Upper lobe of left lung (tissue), 6 donors: ENCODE measurements at regions not wholly inside any gene's neighbourhood (a gene's known extent, or its start where the extent isn't known, plus 50 kb on each side); places are given as distances from the start of the nearest gene placed in this dataset.
A peak's percentile ranks its signal among the peaks of the same experiment; 100 is the strongest.

Source experiments
- ATAC-seq, 2 donors: fragments of 200-7000 bp; cut with Tn5 transposase; one replicate each; pipeline ENCODE4 v1.9.1; 2022; ENCODE audit warnings: mild to moderate bottlenecking in 2 of 2, moderate library complexity in 2 of 2; ENCODE audit not compliant: low FRiP score in 2 of 2
- DNase-seq, 2 donors: peaks; one replicate each; pipeline ENCODE4 v3.0.0-alpha.2; 2019 to 2020
- H3K27ac ChIP-seq, 4 donors: fragments of 200-600 bp; sonication (generic); one replicate each; pipeline ENCODE4 v1.5.1; 2016 to 2019
- H3K27me3 ChIP-seq, 4 donors: fragments of 200-600 bp; sonication (generic); one replicate each; pipeline ENCODE4 v1.5.1; 2017 to 2019
- H3K36me3 ChIP-seq, 4 donors: fragments of 200-600 bp; sonication (generic); one replicate each; pipeline ENCODE4 v1.5.1; 2016 to 2019
- H3K4me1 ChIP-seq, 4 donors: fragments of 200-600 bp; sonication (generic); one replicate each; pipeline ENCODE4 v1.5.1; 2018 to 2019
- H3K4me3 ChIP-seq, 4 donors: fragments of 200-600 bp; sonication (generic); one replicate each; pipeline ENCODE4 v1.5.1; 2017 to 2019; ENCODE audit warnings: mild to moderate bottlenecking in 2 of 4, moderate library complexity in 1 of 4
- H3K9me3 ChIP-seq, 4 donors: fragments of 200-600 bp; sonication (generic); one replicate each; pipeline ENCODE4 v1.5.1; 2018 to 2019
- CTCF ChIP-seq, 6 experiments: fragments of 450-650 bp in 4 of 6; fragments of 200-600 bp in 2 of 6; sonication (generic) in 2 of 6; IDR thresholded peaks; one replicate each; pipeline ENCODE4 v1.5.1; 2016 to 2019; ENCODE audit warnings: antibody characterized with exemption in 6 of 6
- EP300 ChIP-seq, 4 donors: sonication (generic); formaldehyde crosslinking; IDR thresholded peaks; one replicate each; pipeline ENCODE4 v1.5.1; 2017; ENCODE audit warnings: antibody characterized with exemption in 4 of 4, control low read depth in 2 of 4
- POLR2A ChIP-seq, 4 donors: fragments of 450-650 bp; IDR thresholded peaks; one replicate each; pipeline ENCODE4 v1.5.1; 2016 to 2017; ENCODE audit warnings: antibody characterized with exemption in 4 of 4, mild to moderate bottlenecking in 2 of 4
- POLR2AphosphoS5 ChIP-seq, 2 donors: sonication (generic); formaldehyde crosslinking; IDR thresholded peaks; one replicate each; pipeline ENCODE4 v1.5.1; 2017; ENCODE audit warnings: antibody characterized with exemption in 2 of 2
- WGBS, 2 donors: methylation state at CpG; one replicate each; pipeline ENCODE4 v1.1.5; 2017 to 2018; 5-methylcytosine and 5-hydroxymethylcytosine counted together
- donor health status: DM: no; HTN: no; CAD: no; lungs with moderate emphysema.
- donor health status: DM: no; HTN: yes; CAD: no; lungs with severe emphysema.

DNA sequence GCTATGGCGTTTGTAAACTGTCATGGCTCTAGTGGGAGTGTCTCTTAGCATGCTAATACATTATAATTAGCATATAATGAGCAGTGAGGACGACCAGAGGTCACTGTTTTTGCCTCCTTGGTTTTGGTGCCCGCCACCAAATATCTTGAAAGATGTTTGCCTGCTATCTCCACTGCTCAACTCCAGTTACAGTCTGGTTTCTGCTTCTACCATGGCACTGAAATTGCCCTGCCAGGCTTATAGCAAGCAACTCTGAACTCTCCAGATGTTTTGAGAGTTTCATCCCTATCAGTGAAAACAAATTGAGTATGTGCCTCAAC is 122.1 kb upstream of the SPRY4 start:
- Histone ChIP-seq H3K27me3 (no peaks in the 10 kb centered on the region), H3K36me3 (no peaks in the 10 kb centered on the region), H3K4me3 (no peak overlapping the region), H3K27ac (peak overlapping the region in 3 of 4 donors; percentile 46 to 54 (median 50)), H3K4me1 (peaks cover 4 to 16% (median 6%) of the 10 kb centered on the region in 4 donors), H3K9me3 (no peaks in the 10 kb centered on the region)
- DNase-seq = no peak
- ATAC-seq = no peak
- 64 to 82% methylated on average over 3 of the region's 3 CpGs for WGBS, 2 donors
- TF ChIP-seq EP300 (IDR thresholded peaks at IDR 0.05) = no peak
- no peak for TF ChIP-seq POLR2A (IDR thresholded peaks at IDR 0.05)
- TF ChIP-seq POLR2AphosphoS5 (IDR thresholded peaks at IDR 0.05) = no peak
- no peak for TF ChIP-seq CTCF (IDR thresholded peaks at IDR 0.05)

DNA sequence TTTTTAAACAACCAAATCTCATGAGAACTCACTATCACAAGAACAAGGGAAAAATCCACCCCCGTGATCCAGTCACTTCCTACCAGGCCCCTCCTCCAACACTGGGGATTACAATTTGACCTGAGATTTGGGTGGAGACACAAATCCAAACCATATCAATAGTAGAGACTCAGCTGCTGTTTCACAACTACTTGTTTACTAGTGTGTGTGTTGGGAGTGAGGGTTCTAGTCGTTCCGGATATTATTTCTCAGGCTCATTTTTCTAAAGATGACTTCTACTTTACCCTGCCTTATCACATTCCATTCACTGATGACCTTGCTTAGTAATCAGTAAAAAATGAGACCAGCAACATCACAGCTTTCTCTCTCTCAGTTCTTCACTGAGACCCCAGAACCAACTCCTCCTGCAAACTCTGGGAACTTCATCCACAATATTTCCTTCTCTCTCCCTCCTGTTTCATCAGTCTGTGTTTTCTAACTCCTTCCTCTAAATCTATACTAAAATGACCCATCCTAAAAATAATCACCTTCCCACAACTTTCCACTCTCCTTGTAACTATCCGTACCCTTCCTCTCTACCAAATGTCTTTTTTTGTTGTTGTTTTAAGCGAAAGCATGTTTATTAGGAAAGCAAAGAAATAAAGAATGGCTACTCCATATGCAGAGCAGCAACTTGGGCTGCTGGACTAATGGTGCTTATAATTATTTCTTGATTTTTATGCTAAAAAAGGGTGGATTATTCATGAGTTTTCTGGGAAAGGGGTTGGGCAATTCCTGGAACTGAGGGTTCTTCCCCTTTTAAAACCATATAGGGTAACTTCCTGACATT is 121.5 kb upstream of the SPRY4 start:
- H3K36me3 ChIP-seq = no peaks in the 10 kb centered on the region
- TF ChIP-seq EP300 (IDR thresholded peaks at IDR 0.05) (no peak), POLR2A (IDR thresholded peaks at IDR 0.05) (no peak), POLR2AphosphoS5 (IDR thresholded peaks at IDR 0.05) (no peak), CTCF (IDR thresholded peaks at IDR 0.05) (no peak)
- WGBS, 2 donors = 77% methylated on average over 5 of the region's 5 CpGs
- no peaks in the 10 kb centered on the region for H3K27me3 ChIP-seq
- ATAC-seq (peak in 1 of 2 donors; percentile 46), DNase-seq (no peak)
- peak overlapping the region; percentile 46 to 54 (median 48) for H3K27ac ChIP-seq
- no peaks in the 10 kb centered on the region for H3K9me3 ChIP-seq
- H3K4me3 ChIP-seq = no peak overlapping the region
- H3K4me1 ChIP-seq = peaks cover 4 to 20% (median 6%) of the 10 kb centered on the region in 4 donors

DNA sequence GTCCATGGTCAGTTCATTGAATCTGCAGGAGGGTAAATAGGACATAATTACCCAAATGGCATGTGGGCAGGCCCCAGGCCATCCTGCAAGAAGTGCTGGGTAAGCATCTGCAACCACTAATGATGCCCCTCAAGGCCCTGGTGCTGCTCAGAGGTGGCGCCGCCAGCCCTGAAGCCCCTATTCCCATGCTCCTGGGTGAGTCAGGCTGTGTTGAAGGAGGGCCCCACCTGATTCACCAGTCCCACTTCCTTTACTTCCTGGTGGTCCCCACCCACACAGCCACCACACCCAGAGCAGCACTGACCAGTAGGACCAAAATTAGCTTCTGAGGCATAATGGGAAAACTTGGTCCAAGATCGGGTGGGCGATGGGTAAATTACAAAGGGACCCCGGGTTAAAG is 120.4 kb upstream of the SPRY4 start:
- Histone ChIP-seq H3K9me3 (no peaks in the 10 kb centered on the region), H3K4me3 (no peak overlapping the region), H3K27me3 (no peaks in the 10 kb centered on the region), H3K36me3 (no peaks in the 10 kb centered on the region), H3K4me1 (peaks cover 4 to 20% (median 6%) of the 10 kb centered on the region in 4 donors), H3K27ac (peak overlapping the region in 3 of 4 donors; percentile 46 to 54 (median 50))
- TF ChIP-seq CTCF (IDR thresholded peaks at IDR 0.05) = no peak
- no peak for TF ChIP-seq POLR2AphosphoS5 (IDR thresholded peaks at IDR 0.05)
- no peak for TF ChIP-seq EP300 (IDR thresholded peaks at IDR 0.05)
- no peak for TF ChIP-seq POLR2A (IDR thresholded peaks at IDR 0.05)
- ATAC-seq (no peak), DNase-seq (peak in 1 of 2 donors; percentile 45)
- WGBS, 2 donors = 95 to 100% methylated on average over 5 of the region's 5 CpGs

- Histone ChIP-seq H3K4me3 (no peak overlapping the region), H3K36me3 (no peaks in the 10 kb centered on the region), H3K9me3 (no peaks in the 10 kb centered on the region), H3K27ac (no peak overlapping the region), H3K27me3 (no peaks in the 10 kb centered on the region), H3K4me1 (peaks cover 1 to 27% (median 3%) of the 10 kb centered on the region in 4 donors)
- ATAC-seq = no peak
- WGBS, 2 donors = 73 to 77% methylated on average over 12 of the region's 12 CpGs
- TF ChIP-seq EP300 (IDR thresholded peaks at IDR 0.05) (no peak), CTCF (IDR thresholded peaks at IDR 0.05) (no peak), POLR2AphosphoS5 (IDR thresholded peaks at IDR 0.05) (no peak), POLR2A (IDR thresholded peaks at IDR 0.05) (no peak)
- DNase-seq = no peak
Measured at GRCh38 chr5:142441616-142442015, 116.8 kb upstream of the SPRY4 start.
